Fibroblast of skin of left biceps (primary cell): ENCODE measurements at regions not wholly inside any gene's neighbourhood (a gene's known extent, or its start where the extent isn't known, plus 50 kb on each side); places are given as distances from the start of the nearest gene placed in this dataset.
"Not testable (repeated sequence)": the region's sequence is repeated elsewhere in the genome, so short reads cannot be mapped to it uniquely, and the experiment has no call there.

Source experiments
- DNase-seq, 2 experiments: peaks; one replicate each; pipeline ENCODE4 v3.0.0-alpha.2; 2013; ENCODE audit warnings: low read depth in 2 of 2

GRCh38 chr5:159502116-159502515, 171.8 kb upstream of the IL12B start:
- not testable (repeated sequence) for DNase-seq

GRCh38 chr5:159503236-159503635, 172.9 kb upstream of the IL12B start:
- DNase-seq: no peak

- DNase-seq: peak in 1 of 2 experiments; percentile 36
Measured at GRCh38 chr5:159504106-159504856, 174.0 kb upstream of the IL12B start.

GRCh38 chr5:159504857-159505304, 174.6 kb upstream of the IL12B start:
- DNase-seq: peak; percentile 50 to 56

GRCh38 chr5:159507055-159507454, 176.8 kb upstream of the IL12B start:
- no peak for DNase-seq

GRCh38 chr5:159507661-159508060, 177.4 kb upstream of the IL12B start:
- no peak for DNase-seq

- DNase-seq: no peak
Measured at GRCh38 chr5:159508344-159508743, 178.1 kb upstream of the IL12B start.

- no peak for DNase-seq
Measured at GRCh38 chr5:159509002-159509660, 178.8 kb upstream of the IL12B start.

- peak; percentile 56 to 64 for DNase-seq
Measured at GRCh38 chr5:159510282-159510681, 180.0 kb upstream of the IL12B start.

GRCh38 chr5:159511570-159511969, 181.3 kb upstream of the IL12B start:
- no peak for DNase-seq

GRCh38 chr5:159512064-159512463, 181.8 kb upstream of the IL12B start:
- DNase-seq: no peak

- DNase-seq: no peak
Measured at GRCh38 chr5:159514229-159514810, 184.0 kb upstream of the IL12B start.

- DNase-seq: no peak
Measured at GRCh38 chr5:159515197-159515596, 184.9 kb upstream of the IL12B start.

- no peak for DNase-seq
Measured at GRCh38 chr5:159515909-159516415, 185.7 kb upstream of the IL12B start.

- DNase-seq: no peak
Measured at GRCh38 chr5:159518371-159518770, 188.1 kb upstream of the IL12B start.

GRCh38 chr5:159519365-159519764, 189.1 kb upstream of the IL12B start:
- no peak for DNase-seq

GRCh38 chr5:159522841-159523240, 192.6 kb upstream of the IL12B start:
- DNase-seq: no peak

GRCh38 chr5:159524279-159524678, 194.0 kb upstream of the IL12B start:
- DNase-seq: not testable (repeated sequence)

GRCh38 chr5:159525117-159525516, 194.8 kb upstream of the IL12B start:
- DNase-seq: no peak

GRCh38 chr5:159527546-159528254, 197.4 kb upstream of the IL12B start:
- no peak for DNase-seq

GRCh38 chr5:159531554-159532105, 201.3 kb upstream of the IL12B start:
- DNase-seq: no peak

- DNase-seq: no peak
Measured at GRCh38 chr5:159533197-159533596, 202.9 kb upstream of the IL12B start.
